NCI-H2107 treated with DMSO at 0.1 percent for 48 hours (cell line): ENCODE measurements at regions not wholly inside any gene's neighbourhood (a gene's known extent, or its start where the extent isn't known, plus 50 kb on each side); places are given as distances from the start of the nearest gene placed in this dataset.
"Not testable (repeated sequence)": the region's sequence is repeated elsewhere in the genome, so short reads cannot be mapped to it uniquely, and the experiment has no call there.

Experiments
- DNase-seq: peaks from one replicate; lab custom pipeline; 2025; ENCODE audit not compliant: unreplicated experiment; lab: John Stamatoyannopoulos, UW

DNA sequence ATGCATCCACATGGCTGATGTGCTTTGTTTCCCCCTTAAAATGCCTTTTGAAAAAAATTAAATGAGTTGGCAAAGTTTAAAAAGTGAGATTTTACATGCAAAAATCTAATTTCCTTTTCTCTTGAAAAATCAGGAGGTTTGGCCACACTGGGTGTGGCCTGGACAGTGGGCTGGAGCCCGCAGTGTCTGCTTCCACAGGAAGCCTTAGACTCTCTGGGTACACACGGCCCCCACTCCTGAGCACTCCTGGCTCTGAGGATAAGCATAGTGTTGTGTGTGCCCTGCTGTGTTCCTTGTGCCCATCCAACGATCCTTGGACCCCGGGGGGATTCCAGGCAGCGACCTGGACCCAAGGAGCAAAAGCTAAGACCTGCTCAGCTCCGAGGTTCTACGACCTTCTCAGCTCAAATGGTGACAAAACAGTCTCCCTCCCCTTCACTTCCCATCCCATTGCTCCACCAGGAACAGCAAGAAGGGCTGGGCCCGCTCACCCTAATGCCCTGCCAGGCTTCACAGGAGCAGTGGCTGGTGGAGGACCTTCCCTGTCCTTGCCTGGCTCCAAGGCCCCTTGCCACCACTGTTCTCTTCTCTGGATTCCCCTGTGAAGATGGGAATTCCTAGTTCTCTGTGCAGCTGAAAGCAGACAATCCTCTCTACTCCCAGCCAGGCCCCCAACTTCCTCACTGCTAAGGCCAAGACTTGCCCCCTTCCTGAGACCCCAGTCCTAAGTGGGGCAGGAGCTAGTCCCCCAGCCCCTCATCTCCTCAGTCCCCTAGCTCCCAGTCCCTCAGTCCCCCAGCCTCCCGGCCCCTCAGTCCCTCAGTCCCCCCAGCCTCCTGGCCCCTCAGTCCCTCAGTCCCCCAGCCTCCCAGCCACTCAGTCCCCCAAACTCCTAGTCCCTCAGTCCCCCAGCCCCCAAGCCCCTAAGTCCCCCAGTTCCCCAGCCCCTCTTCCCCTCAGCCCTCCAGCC lies 395.8 kb downstream of the PTPRU start:
- DNase-seq: no peak

DNA sequence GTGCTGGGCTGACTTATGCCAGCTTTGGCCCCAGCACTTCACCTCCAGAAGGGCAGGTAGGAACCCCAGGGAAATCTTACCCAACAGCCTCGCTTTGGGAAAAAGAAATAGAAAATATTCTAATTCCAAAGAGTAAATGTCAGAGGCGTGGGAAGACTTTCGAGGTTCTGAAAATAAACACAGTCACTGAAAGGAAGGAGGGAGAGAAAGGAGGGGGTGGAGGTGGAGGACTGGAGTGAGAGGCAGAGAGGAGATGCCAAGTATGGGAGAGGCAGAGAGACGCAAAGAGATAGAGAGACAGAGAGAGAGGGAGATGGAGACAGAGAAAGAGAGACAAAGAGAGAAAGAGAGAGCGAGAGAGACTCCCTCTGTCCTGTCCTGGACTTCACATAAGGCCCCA lies 395.0 kb downstream of the PTPRU start:
- DNase-seq: no peak

DNA sequence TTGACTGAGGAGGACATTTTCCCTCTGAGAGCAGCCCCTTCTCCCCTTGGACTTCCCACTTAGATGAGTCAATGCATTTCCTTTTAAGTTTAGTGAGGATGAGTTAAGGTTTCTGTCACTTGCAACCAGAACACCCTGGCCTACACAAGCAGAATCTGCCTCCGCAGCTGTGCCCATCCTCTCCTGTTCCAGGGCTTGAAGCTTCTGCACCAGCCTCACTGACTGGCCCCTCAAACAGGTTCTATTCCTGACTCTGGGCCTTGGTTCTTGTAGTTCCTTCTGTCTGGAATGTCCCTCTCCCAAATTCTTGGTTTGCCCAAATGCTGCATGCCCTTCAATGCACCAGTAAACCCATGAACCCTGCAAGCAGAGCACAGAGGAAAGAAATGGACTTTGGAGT lies 394.4 kb downstream of the PTPRU start:
- no peak for DNase-seq

DNA sequence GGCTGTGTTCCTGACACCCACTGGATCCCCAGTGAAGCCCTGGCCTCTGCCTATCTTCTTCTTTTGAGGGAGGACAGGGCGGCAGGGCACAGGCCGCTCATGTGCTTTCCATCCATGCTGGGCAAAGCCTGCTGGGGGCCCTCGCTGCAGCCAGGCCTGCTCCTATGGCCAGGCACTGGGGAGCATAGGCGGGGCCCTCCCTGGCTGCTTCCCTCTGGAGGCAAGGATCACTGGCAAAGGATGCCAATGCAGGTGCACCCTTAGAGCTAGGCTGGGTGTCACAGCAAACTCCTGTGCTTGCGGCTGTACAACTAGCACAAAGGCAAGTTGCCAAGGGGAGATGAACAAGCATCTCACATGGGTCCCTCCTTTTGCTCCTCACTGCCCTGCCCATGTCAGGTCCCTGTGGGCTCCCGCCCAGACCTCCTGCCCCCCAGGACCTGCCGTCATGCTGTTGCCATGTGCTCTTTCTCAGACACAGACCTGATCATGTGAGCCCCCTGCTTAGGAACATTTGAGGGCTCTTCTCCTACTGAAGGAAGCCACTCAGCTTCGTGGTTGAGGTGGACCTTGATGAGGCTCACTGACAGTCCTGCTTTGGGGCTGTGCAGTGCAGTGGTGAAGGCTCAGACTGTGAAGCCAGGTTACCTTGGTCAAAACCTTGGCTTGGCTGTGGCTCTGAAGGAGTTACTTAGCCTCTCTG lies 393.6 kb downstream of the PTPRU start:
- no peak for DNase-seq

DNA sequence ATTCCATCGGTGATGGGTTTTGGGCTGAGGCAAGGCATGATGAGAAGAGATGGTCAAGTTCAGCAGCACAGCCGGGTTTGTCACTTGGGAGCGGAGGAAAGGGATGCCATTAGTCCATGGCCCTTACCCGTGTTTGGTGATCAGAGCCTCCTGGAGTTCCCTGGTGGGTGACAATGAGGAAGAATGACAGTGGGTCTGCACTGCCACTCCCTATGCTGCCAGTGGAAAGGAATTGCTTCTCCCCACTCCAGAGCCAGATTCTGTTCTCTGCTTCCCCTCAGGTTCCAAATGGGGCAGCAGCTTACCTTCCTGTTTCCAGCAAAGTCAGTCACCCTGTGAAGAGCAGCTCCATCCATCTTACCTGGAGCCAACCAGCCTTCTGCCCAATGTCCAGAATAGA lies 393.1 kb downstream of the PTPRU start:
- no peak for DNase-seq

DNA sequence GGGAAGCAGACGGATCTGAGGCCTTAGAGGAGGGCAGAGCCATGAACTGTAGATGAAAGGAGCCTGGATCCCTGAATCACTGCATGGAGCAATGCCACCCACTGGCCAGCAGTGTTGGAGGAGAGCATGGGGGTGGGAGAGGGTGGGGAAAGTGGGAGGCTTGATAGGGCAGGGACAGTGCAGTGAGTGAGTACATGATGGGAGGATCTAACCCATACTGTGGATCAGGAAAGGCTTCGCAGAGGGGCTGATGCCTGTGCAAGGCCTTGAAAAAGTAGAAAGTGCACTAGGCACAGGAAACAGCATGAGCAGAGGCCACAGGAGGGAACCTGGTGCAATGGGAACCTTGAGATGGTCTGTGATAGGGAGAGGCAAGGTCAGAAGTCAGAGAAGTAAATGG lies 391.9 kb downstream of the PTPRU start:
- DNase-seq: no peak

DNA sequence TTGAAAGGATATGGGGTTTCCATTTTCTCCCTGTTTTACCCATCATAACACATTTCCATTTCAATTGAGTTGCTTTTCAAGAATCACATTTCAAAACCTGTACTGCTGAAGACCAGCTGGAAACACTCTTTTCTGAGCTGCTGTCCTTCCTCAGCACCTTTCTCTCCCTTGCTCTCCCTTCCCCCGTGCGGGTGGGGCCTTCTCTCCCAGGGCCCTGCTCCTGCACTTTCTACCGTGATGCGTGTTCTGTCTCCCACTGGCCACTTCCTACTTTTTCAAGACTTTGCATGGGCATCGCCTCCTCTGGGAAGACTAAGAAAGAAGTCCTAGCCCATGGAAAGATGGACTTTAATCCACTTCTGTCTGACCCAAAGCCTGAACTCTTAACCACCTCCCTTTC lies 390.4 kb downstream of the PTPRU start:
- no peak for DNase-seq

DNA sequence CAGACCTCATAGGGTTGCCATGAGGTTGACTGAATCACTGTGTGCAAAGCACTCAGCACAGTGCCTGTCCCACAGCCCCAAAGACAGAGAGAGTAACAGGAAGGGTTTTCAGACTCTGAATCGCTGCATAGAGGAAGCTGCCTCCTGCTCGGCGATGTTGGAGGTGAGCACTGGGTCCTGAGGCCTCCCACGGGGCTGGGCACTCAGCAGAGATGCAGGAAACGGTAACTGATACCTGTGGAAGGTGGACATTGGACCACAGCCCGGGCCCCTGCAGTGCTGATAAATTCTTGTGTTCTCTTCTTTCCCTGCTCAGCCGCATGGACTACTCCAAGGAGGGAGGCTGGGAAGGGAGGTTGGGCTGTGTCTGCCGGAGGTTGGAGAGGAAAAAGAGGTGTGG lies 389.7 kb downstream of the PTPRU start:
- DNase-seq: no peak

DNA sequence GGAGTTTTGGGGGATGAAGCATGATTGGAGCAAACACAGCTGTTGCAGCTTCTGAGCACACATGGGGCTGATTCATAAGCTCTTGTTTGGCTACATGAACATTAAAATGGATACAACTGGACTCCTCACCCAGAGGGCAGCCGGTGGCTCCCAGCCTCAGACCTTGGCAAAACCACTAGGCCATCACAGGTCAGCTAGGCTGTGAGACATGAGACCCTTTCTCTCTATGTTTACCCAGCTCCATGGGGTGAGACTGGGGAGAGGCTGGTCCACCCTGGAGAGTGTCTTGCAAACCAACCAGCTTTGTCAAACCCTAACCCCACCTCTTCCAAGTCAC lies 388.7 kb downstream of the PTPRU start:
- no peak for DNase-seq

DNA sequence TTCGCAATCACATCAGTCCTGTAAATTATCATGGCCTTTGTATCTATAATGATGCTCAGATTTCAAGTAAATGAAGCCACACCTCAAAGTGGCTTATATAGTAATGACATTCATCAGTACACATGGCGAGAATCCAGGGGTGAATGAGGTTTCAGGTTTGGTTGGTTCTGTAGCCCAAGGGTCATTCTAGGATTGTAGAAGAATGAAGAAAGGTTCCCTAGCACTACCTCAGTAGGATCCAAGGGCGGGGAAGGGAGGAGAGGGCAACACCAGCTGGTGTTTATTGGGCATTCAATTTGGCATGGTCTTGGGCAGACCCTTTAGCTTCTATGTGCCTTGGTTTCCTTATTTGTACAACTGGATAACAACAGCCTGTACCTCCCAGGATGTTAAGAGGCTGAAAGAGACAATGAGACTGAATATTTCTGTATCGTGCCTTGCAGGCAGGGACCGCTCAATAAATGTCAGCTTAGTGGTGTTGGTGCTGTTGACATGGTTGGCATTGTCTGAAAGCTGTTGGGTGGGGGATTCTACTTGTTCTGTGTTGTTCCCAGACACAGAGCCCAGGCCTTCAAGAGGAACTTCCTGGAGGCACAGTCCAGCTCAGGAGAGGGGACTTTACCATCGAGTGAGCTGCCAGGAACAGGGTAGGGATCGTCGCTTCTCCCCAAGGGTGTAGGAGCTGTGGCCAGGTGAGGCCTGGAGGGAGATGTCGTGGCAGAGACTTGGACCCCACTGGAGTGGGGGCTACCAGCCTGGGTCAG lies 388.2 kb downstream of the PTPRU start:
- no peak for DNase-seq

DNA sequence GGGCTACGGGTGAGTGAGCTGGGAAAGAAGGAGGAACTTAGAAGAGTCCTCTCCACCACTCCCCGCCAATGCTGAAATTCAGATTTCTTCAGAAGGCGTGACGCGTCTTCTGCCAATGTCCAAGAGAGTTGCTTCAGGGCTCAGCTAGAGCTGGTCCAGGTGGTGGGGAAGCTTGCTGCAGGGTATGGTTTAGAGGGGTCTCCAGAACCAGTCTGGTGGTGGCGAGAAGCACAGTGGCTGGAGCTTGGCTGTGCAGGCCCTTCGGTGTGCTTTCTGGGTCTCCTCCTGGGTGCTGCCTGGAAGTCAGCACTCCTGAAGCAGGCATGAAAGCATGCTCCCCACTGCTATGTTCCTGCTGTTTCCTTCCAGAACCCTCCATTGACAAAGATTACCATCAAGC lies 387.2 kb downstream of the PTPRU start:
- no peak for DNase-seq

DNA sequence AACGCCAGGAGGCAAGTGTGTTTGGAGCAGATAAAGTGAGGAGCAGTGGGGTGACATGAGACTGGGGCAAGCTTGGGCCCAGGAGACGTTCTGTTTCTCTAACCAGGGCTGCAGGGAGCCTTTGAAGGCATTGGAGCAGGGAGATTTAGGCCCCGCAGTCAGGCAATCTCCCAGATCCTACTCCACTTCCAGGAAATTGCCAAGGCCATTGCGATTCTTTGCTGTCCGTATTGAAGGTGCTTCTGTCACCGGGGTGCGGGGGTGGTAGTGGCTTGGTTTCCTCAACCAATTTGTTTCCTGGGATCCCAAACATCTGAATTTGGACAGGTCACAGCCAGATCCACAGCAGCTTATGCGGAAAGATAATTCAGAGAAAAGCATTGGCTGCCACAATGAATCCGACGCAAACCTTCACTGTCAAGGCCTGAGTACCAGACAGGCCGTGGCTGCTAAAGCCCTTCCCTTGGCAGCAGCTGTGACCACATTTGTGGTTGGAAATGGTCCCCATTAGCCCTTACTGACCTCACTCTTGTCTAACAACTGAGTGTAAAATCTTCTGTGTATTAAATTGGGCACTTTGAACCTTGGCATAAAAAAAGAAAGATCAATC lies 385.6 kb downstream of the PTPRU start:
- peak; percentile 83 for DNase-seq

DNA sequence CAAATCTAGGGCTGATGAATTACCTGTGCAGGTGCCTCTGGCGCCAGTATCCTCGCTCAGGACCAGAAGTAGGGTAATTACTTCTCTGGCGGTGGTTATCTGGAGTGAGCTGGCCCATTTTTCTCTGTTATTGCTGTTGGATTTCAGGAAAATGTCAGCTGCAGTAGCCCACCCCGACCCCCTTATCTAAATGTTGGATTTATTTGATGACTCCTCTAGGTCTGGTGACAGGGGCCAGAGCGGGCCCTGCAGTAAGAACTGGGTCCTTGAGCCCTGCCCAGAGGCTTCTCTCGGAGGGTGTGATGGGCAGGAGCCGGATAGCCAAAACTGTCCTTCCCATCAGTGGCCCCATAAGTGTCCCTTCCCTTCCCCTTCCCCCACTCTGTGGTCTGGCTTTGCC lies 384.3 kb downstream of the PTPRU start:
- no peak for DNase-seq

DNA sequence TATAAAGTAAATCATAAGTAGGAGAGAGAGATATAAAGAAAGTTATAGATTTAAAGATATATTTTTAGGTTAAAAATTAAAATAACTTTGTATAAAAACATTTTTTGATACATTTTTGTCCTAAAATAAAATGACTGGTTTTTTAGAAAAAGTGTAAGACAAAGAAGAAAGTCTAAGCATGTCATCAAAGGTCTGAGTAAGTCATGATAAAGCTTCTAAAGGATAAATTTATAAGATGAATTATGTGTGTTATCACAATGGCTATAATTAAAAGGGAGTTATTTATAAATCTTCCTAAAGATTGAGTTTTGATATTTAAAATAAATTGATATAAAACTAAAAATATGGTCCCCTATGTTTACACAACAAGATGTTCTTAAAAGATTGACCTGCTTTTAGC lies 370.9 kb downstream of the PTPRU start:
- DNase-seq: no peak

DNA sequence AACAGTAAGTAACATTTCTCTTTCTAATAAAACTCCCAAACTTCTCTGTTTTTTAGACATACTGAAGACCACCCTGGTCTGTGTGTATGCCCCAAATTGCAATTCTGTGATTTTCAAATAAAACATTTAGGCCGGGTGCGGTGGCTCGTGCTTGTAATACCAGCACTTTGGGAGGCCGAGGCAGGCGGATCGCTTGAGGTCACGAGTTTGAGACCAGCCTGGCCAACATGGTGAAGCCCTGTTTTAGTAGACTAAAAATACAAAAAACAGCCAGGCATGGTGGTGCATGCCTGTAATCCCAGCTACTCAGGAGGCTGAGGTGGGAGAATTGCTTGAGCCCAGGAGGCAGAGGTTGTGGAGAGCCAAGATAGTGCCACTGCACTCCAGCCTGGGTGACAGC lies 368.5 kb downstream of the PTPRU start:
- DNase-seq: not testable (repeated sequence)

DNA sequence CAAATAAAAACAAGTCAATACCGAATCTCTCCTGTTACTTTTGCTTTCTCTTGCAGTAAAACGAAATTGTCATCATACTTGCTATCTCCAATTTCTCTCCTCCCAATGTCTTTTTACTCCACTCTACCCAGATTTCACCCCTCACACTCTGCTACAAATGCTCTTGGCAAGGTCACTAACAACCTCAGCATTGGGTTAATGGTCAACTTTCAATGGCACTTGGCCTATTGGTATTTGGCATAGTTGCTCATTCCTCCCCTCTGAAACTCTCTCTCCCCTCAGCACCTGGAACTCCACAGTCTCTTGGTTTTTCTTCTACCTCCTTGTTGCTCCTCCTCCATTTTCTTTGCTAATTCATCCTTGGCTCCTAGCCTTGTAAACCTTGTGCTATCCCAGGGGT lies 367.3 kb downstream of the PTPRU start:
- DNase-seq: no peak

DNA sequence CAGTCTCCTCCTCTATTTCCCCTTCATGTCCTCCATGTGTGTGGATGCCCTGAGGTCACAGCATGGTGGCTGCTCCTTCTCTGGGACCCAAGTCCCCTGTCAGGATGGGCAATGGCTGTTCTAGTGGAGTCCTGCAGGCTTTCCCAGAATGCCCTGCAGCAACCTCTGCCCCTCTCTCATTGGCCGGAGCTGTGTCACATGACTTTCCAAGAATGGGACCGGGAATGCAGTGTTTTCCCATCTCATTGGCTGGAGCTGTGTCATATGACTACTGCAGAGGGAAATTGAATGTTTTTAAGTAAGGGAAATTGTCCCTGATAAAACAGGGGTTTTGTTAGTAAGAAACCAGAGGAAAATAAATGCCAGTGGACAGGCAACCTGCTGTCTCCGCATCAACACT lies 365.9 kb downstream of the PTPRU start:
- DNase-seq: no peak

DNA sequence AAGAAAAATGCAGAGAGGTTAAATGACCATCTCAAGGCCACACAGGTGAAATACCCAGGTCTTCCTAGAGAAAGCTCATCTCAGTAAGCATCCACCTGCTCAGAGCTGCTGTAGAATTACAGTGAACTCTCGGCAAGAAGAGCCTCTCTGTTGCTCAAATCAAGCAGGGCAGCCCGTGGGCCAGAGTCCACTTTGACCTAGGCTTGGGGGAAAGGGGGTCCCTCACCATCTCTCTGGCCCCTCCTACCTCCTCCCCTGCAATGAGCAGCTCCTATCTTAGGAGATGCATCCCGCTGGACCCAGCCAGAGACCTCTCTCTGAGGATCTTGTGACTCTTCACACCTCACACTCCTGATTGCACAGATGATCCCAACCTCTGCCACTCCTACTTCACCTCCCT lies 364.7 kb downstream of the PTPRU start:
- DNase-seq: no peak

DNA sequence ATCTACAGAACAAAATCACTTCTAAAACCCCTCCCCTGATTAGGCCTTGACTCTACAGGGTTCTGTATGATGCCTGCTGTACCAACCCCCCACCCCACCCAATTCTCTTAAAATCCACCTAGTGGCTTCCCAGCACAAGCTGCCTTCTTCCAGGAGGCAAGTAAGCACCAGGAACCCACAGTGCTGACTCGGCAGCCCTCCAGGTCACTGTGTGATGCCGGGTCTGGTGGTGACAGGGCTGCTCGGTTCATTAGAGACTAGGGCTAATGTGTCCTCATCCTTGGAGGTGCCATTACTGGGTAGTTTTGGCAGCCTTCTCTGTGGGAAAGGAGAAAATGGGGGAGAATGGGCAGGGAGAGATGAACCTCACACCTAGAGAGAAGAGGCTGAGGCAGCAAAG lies 363.5 kb downstream of the PTPRU start:
- DNase-seq: no peak

DNA sequence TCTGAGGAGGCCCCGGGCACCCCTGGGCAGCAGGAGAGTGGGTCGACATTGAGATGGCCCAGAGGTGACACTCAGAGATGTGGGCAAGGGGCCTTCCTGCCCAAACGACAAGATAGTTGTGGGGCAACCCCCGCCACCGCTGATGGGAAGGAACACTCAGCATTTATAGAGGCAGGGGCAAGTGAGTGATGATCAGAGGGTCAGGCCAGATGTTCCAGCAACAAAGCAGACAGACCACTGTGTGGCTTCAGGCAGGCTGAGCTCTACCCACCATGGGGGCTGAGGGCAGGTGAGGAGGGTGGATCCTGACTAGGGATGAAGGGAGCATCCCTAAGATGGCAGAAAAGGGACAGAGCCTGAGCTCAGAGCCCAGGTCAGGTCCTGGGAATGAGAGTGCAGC lies 362.7 kb downstream of the PTPRU start:
- no peak for DNase-seq

DNA sequence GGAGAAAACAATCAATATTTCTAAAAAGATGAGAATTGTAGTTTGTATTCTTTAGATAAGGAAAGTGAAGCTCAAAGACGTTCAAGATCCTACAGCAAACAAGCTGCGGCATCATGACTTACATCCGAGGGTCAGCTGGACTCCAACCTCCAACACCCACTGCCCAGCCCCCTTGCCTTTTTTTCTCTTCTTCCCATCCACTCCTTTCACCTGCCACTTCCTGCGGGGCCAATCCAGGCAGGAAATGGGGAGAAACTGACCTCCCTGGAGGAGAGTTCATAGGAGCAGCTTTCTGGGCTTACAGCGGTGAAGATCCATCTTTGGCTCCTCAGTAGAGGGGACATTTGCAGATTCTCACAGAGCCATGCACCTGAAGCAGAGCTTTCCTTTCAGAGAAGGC lies 361.5 kb downstream of the PTPRU start:
- DNase-seq: no peak
